ENCODE measurements at regions not wholly inside any gene's neighbourhood (a gene's known extent, or its start where the extent isn't known, plus 50 kb on each side); places are given as distances from the start of the nearest gene placed in this dataset.

GRCh38 chr11:104738918-104739317 is 159.3 kb downstream of the CASP12 start:
- TF ChIP-seq EP300 (IDR thresholded peaks at IDR 0.05) (no peak), CTCF (IDR thresholded peaks at IDR 0.05) (no peak), POLR2A (IDR thresholded peaks at IDR 0.05) (no peak)

All from stomach (tissue), 4 donors.